Esophagus (tissue), 2 donors: ENCODE measurements at regions not wholly inside any gene's neighbourhood (a gene's known extent, or its start where the extent isn't known, plus 50 kb on each side); places are given as distances from the start of the nearest gene placed in this dataset.

Source experiments
- H3K27ac ChIP-seq, 2 donors: one replicate each; pipeline ENCODE4 v1.5.1; 2013; ENCODE audit warnings: low read depth in 2 of 2, mild to moderate bottlenecking in 2 of 2, inconsistent platforms in 1 of 2, low read length in 1 of 2, moderate library complexity in 1 of 2
- H3K27me3 ChIP-seq, 2 donors: one replicate each; pipeline ENCODE4 v1.6.1; 2013; ENCODE audit warnings: low read length in 2 of 2, control low read depth in 1 of 2, mild to moderate bottlenecking in 1 of 2; ENCODE audit not compliant: insufficient read depth in 2 of 2, control insufficient read depth in 1 of 2
- H3K36me3 ChIP-seq, 2 donors: one replicate each; pipeline ENCODE4 v1.6.1; 2013; ENCODE audit warnings: low read length in 1 of 2; ENCODE audit not compliant: control insufficient read depth in 2 of 2, insufficient read depth in 2 of 2
- H3K4me1 ChIP-seq, 2 donors: one replicate each; pipeline ENCODE4 v1.6.1; 2013; ENCODE audit warnings: low read length in 1 of 2; ENCODE audit not compliant: control insufficient read depth in 2 of 2, insufficient read depth in 2 of 2
- H3K4me3 ChIP-seq, 2 donors: one replicate each; pipeline ENCODE4 v1.5.1; 2013; ENCODE audit warnings: low read length in 2 of 2, mild to moderate bottlenecking in 2 of 2, low read depth in 1 of 2, moderate library complexity in 1 of 2
- H3K9me3 ChIP-seq, 2 donors: one replicate each; pipeline ENCODE4 v1.6.1; 2013; ENCODE audit warnings: mild to moderate bottlenecking in 2 of 2, low read depth in 1 of 2, low read length in 1 of 2, moderate library complexity in 1 of 2; ENCODE audit not compliant: control insufficient read depth in 2 of 2, insufficient read depth in 1 of 2
- WGBS, 2 donors: extraction: QIAGEN DNeasy Blood & Tissue Kit; methylation state at CpG; one replicate each; pipeline ENCODE4 v1.1.7; 2013; 5-methylcytosine and 5-hydroxymethylcytosine counted together
- donor health status: healthy with polysubstance abuse.
- donor health status: Bipolar disorder and iron deficiency.

GRCh38 chr2:22273853-22274252 is 1111.1 kb upstream of the KLHL29 start:
- H3K4me1 ChIP-seq: no peaks in the 10 kb centered on the region
- no peak overlapping the region for H3K27ac ChIP-seq
- no peak overlapping the region for H3K4me3 ChIP-seq
- no peaks in the 10 kb centered on the region for H3K9me3 ChIP-seq
- no peaks in the 10 kb centered on the region for H3K27me3 ChIP-seq
- 64 to 67% methylated on average over 1 of the region's 1 CpG for WGBS, 2 donors
- no peaks in the 10 kb centered on the region for H3K36me3 ChIP-seq

- no peaks in the 10 kb centered on the region for H3K4me1 ChIP-seq
- H3K9me3 ChIP-seq: no peaks in the 10 kb centered on the region
- no peak overlapping the region for H3K4me3 ChIP-seq
- no peak overlapping the region for H3K27ac ChIP-seq
- 69 to 73% methylated on average over 3 of the region's 3 CpGs for WGBS, 2 donors
- no peaks in the 10 kb centered on the region for H3K27me3 ChIP-seq
- H3K36me3 ChIP-seq: no peaks in the 10 kb centered on the region
These were observed 1110.3 kb upstream of the KLHL29 start for GRCh38 chr2:22274661-22275060.

GRCh38 chr2:22276696-22277095 is 1108.3 kb upstream of the KLHL29 start:
- WGBS, 2 donors: 71 to 73% methylated on average over 4 of the region's 4 CpGs
- Histone ChIP-seq H3K27me3 (no peaks in the 10 kb centered on the region), H3K9me3 (no peaks in the 10 kb centered on the region), H3K4me3 (no peak overlapping the region), H3K4me1 (no peaks in the 10 kb centered on the region), H3K36me3 (no peaks in the 10 kb centered on the region), H3K27ac (no peak overlapping the region)

GRCh38 chr2:22279541-22279940 is 1105.4 kb upstream of the KLHL29 start:
- Histone ChIP-seq H3K4me3 (no peak overlapping the region), H3K4me1 (no peaks in the 10 kb centered on the region), H3K27ac (no peak overlapping the region), H3K9me3 (no peaks in the 10 kb centered on the region), H3K36me3 (no peaks in the 10 kb centered on the region), H3K27me3 (no peaks in the 10 kb centered on the region)

GRCh38 chr2:22281033-22281432 is 1103.9 kb upstream of the KLHL29 start:
- H3K4me1 ChIP-seq: no peaks in the 10 kb centered on the region
- WGBS, 2 donors: 33% methylated on average over 4 of the region's 4 CpGs
- H3K27me3 ChIP-seq: no peaks in the 10 kb centered on the region
- H3K9me3 ChIP-seq: no peaks in the 10 kb centered on the region
- no peak overlapping the region for H3K4me3 ChIP-seq
- H3K27ac ChIP-seq: no peak overlapping the region
- no peaks in the 10 kb centered on the region for H3K36me3 ChIP-seq

GRCh38 chr2:22282220-22282619 is 1102.8 kb upstream of the KLHL29 start:
- Histone ChIP-seq H3K27ac (no peak overlapping the region), H3K27me3 (no peaks in the 10 kb centered on the region), H3K36me3 (no peaks in the 10 kb centered on the region), H3K4me3 (no peak overlapping the region), H3K4me1 (no peaks in the 10 kb centered on the region), H3K9me3 (no peaks in the 10 kb centered on the region)
- WGBS, 2 donors: 59 to 70% methylated on average over 1 of the region's 1 CpG

- no peaks in the 10 kb centered on the region for H3K9me3 ChIP-seq
- H3K27me3 ChIP-seq: no peaks in the 10 kb centered on the region
- no peaks in the 10 kb centered on the region for H3K4me1 ChIP-seq
- 73 to 77% methylated on average over 6 of the region's 6 CpGs for WGBS, 2 donors
- H3K4me3 ChIP-seq: no peak overlapping the region
- no peaks in the 10 kb centered on the region for H3K36me3 ChIP-seq
- H3K27ac ChIP-seq: no peak overlapping the region
These were observed 1102.1 kb upstream of the KLHL29 start for GRCh38 chr2:22282916-22283315.

- H3K4me3 ChIP-seq: no peak overlapping the region
- no peaks in the 10 kb centered on the region for H3K36me3 ChIP-seq
- 75 to 77% methylated on average over 9 of the region's 9 CpGs for WGBS, 2 donors
- no peaks in the 10 kb centered on the region for H3K4me1 ChIP-seq
- H3K9me3 ChIP-seq: no peaks in the 10 kb centered on the region
- H3K27ac ChIP-seq: no peak overlapping the region
- H3K27me3 ChIP-seq: no peaks in the 10 kb centered on the region
These were observed 1101.5 kb upstream of the KLHL29 start for GRCh38 chr2:22283436-22283835.

GRCh38 chr2:22290302-22290701 is 1094.7 kb upstream of the KLHL29 start:
- H3K27ac ChIP-seq: no peak overlapping the region
- H3K4me1 ChIP-seq: no peaks in the 10 kb centered on the region
- no peak overlapping the region for H3K4me3 ChIP-seq
- H3K36me3 ChIP-seq: no peaks in the 10 kb centered on the region
- no peaks in the 10 kb centered on the region for H3K27me3 ChIP-seq
- 75 to 77% methylated on average over 1 of the region's 1 CpG for WGBS, 2 donors
- no peaks in the 10 kb centered on the region for H3K9me3 ChIP-seq

- Histone ChIP-seq H3K4me3 (no peak overlapping the region), H3K27ac (no peak overlapping the region), H3K36me3 (no peaks in the 10 kb centered on the region), H3K9me3 (no peaks in the 10 kb centered on the region), H3K4me1 (no peaks in the 10 kb centered on the region), H3K27me3 (no peaks in the 10 kb centered on the region)
- 71 to 77% methylated on average over 4 of the region's 4 CpGs for WGBS, 2 donors
These were observed 1094.0 kb upstream of the KLHL29 start for GRCh38 chr2:22290909-22291473.
